HCT116 (cell line): ENCODE measurements at regions not wholly inside any gene's neighbourhood (a gene's known extent, or its start where the extent isn't known, plus 50 kb on each side); places are given as distances from the start of the nearest gene placed in this dataset.

ENCODE experiments used
- ATAC-seq: fragments of 200-7000 bp; cut with Tn5 transposase; 2 replicates; pipeline ENCODE4 v1.9.1; 2020; ENCODE audit warnings: mild to moderate bottlenecking, moderate library complexity
- BruUV-seq: library from RNA; stranded (reverse); fragments of 400-500 nt; replicated peaks from 2 replicates; lab custom pipeline; 2021; lab: Mats Ljungman, UMichigan
- CTCF ChIA-PET: fragments of 300-600 bp; sonication (Branson Sonifier 250); formaldehyde crosslinking; loops from one replicate; lab custom pipeline; 2021; ENCODE audit warnings: antibody characterized with exemption; lab: Charles Lee
- POLR2A ChIA-PET: fragments of 300-600, 350-600 bp; sonication (Branson Sonifier 250); formaldehyde crosslinking; loops from one replicate; lab custom pipeline; 2021; ENCODE audit warnings: antibody characterized with exemption; lab: Charles Lee
- RAD21 ChIA-PET, 2 experiments: fragments of 300-600 bp; sonication (Branson Sonifier 250); formaldehyde crosslinking; loops; one replicate each; lab custom pipeline; 2023; ENCODE audit warnings: low total read pairs in 2 of 2; ENCODE audit not compliant: uncharacterized antibody in 2 of 2, unreplicated experiment in 2 of 2, low non-redundant PET in 1 of 2; lab: Charles Lee
- DNase-seq: peaks from one replicate; pipeline ENCODE4 v3.0.0-alpha.2; 2010; ENCODE audit warnings: low read depth, low spot score
- H2AFZ ChIP-seq: fragments of 200-600 bp; shearing (Covaris generic), sonication (generic); 2 replicates; pipeline ENCODE4 v1.6.1; 2017; ENCODE audit warnings: low read depth, mixed run types, mixed read lengths, antibody characterized with exemption, low read length; ENCODE audit not compliant: poor library complexity, severe bottlenecking
- H3K27ac ChIP-seq: 2 replicates; pipeline ENCODE4 v1.5.1; 2012; ENCODE audit warnings: low read depth, low read length
- H3K27me3 ChIP-seq: fragments of 200-600 bp; sonication (generic); 2 replicates; pipeline ENCODE4 v1.6.1; 2016; ENCODE audit warnings: mixed run types, low read length, mixed read lengths; ENCODE audit not compliant: insufficient read depth
- H3K36me3 ChIP-seq, 2 experiments: fragments of 200-500 bp in 1 of 2; fragments of 200-600 bp in 1 of 2; sonication (Bioruptor generic) in 1 of 2; sonication (generic) in 1 of 2; 2 replicates each; pipeline versions ENCODE4 v1.5.1 to v1.6.1; 2014 to 2016; ENCODE audit warnings: low read length in 2 of 2, inconsistent platforms in 1 of 2, mixed read lengths in 1 of 2, mixed run types in 1 of 2; ENCODE audit not compliant: insufficient read depth in 2 of 2, control insufficient read depth in 1 of 2
- H3K4me1 ChIP-seq, 2 experiments: fragments of 200-600 bp in 1 of 2; sonication (generic) in 1 of 2; 2 replicates each; pipeline versions ENCODE4 v1.5.1 to v1.6.1; 2012 to 2017; ENCODE audit warnings: low read length in 2 of 2, inconsistent platforms in 1 of 2, mild to moderate bottlenecking in 1 of 2, mixed read lengths in 1 of 2, mixed run types in 1 of 2, moderate library complexity in 1 of 2; ENCODE audit not compliant: insufficient read depth in 2 of 2, control insufficient read depth in 1 of 2
- H3K4me2 ChIP-seq: fragments of 200-600 bp; sonication (generic); 2 replicates; pipeline ENCODE4 v1.6.1; 2017; ENCODE audit warnings: mixed run types, low read length, mixed read lengths
- H3K4me3 ChIP-seq, 2 experiments: fragments of 200-600 bp in 1 of 2; sonication (generic) in 1 of 2; replicated peaks in 1 of 2; 2 replicates each; pipeline ENCODE4 v1.5.1; 2011 to 2016; ENCODE audit warnings: low read length in 2 of 2, control low read depth in 1 of 2, low read depth in 1 of 2, mild to moderate bottlenecking in 1 of 2, mixed read lengths in 1 of 2, mixed run types in 1 of 2
- H3K79me2 ChIP-seq: fragments of 200-600 bp; sonication (generic); 2 replicates; pipeline ENCODE4 v1.6.1; 2017; ENCODE audit warnings: mild to moderate bottlenecking, mixed run types, low read length, moderate library complexity, mixed read lengths; ENCODE audit not compliant: insufficient read depth
- H3K9ac ChIP-seq: fragments of 200-600 bp; sonication (generic); 2 replicates; pipeline ENCODE4 v1.6.1; 2016; ENCODE audit warnings: low read length, mixed read lengths
- H3K9me2 ChIP-seq: fragments of 200-600 bp; sonication (generic), shearing (Covaris generic); 2 replicates; pipeline ENCODE4 v1.6.1; 2017; ENCODE audit warnings: mixed run types, mild to moderate bottlenecking, moderate library complexity; ENCODE audit not compliant: insufficient read depth
- H3K9me3 ChIP-seq, 2 experiments: fragments of 200-500 bp in 1 of 2; fragments of 200-600 bp in 1 of 2; sonication (Bioruptor generic) in 1 of 2; sonication (generic) in 1 of 2; 2 replicates each; pipeline ENCODE4 v1.6.1; 2014 to 2017; ENCODE audit warnings: low read length in 2 of 2, mixed read lengths in 2 of 2, inconsistent platforms in 1 of 2, low read depth in 1 of 2, mild to moderate bottlenecking in 1 of 2, mixed run types in 1 of 2, moderate library complexity in 1 of 2; ENCODE audit not compliant: control insufficient read depth in 1 of 2, insufficient read depth in 1 of 2
- H4K20me1 ChIP-seq: fragments of 200-600 bp; sonication (generic), shearing (Covaris generic); 2 replicates; pipeline ENCODE4 v1.6.1; 2017; ENCODE audit warnings: mixed run types, mild to moderate bottlenecking, moderate library complexity; ENCODE audit not compliant: insufficient read depth
- CBX3 ChIP-seq: IDR thresholded peaks from 2 replicates; pipeline ENCODE4 v1.6.1; 2012; ENCODE audit warnings: low read depth
- FOSL1 ChIP-seq: IDR thresholded peaks from 2 replicates; pipeline ENCODE4 v1.6.1; 2012; ENCODE audit warnings: low read depth
- POLR2AphosphoS5 ChIP-seq: IDR thresholded peaks from 2 replicates; pipeline ENCODE4 v1.6.1; 2011; ENCODE audit warnings: mild to moderate bottlenecking, low read depth, low read length, moderate library complexity
- RAD21 ChIP-seq: IDR thresholded peaks from 2 replicates; pipeline ENCODE4 v1.6.1; 2012; ENCODE audit warnings: low read depth, mild to moderate bottlenecking
- SIN3A ChIP-seq: IDR thresholded peaks from 2 replicates; pipeline ENCODE4 v1.6.1; 2012; ENCODE audit warnings: low read depth
- SRF ChIP-seq: IDR thresholded peaks from 2 replicates; pipeline ENCODE4 v1.6.1; 2012; ENCODE audit warnings: low read depth
- ZNF274 ChIP-seq: fragments of 200-500 bp; sonication (Bioruptor generic); IDR thresholded peaks from 2 replicates; pipeline ENCODE4 v1.6.1; 2014; ENCODE audit warnings: mild to moderate bottlenecking, low read depth, low read length, inconsistent platforms
- intact Hi-C: fragments of 100-400 bp; cut with micrococcal nuclease; formaldehyde crosslinking; loops from 2 replicates; pipeline ENCODE4 v1.10.0; 2022
- TF ChIP-seq, protein P1 (sequence below): IDR thresholded peaks from 2 replicates; pipeline ENCODE4 v1.6.1; 2011; ENCODE audit warnings: mild to moderate bottlenecking, low read length, moderate library complexity; ENCODE audit not compliant: insufficient replicate concordance; ENCODE audit errors: extremely low read depth
- TF ChIP-seq, protein P2 (sequence below): IDR thresholded peaks from 2 replicates; pipeline ENCODE4 v1.6.1; 2012; ENCODE audit warnings: low read depth

DNA sequence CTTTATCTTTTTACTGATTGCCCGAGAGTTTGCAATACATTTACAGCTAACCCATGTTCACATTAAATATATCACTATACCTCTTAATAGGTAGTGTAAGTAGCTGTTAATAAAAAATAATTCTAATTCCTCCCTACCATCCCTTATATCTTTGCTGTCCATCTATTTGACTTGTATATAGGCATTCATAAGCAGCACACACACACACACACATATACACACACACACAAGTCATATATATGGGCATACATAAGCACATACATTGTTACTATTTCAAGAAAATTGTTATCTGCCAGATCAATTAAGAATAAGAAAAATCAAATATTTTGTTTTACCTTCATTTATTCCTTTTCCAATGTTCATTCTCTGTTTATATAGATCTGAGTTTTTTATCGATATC lies 176.4 kb downstream of the PPP1R3A start:
- Histone ChIP-seq H3K4me1 (no peaks in the 10 kb centered on the region), H3K36me3 (no peaks in the 10 kb centered on the region), H3K27me3 (no peaks in the 10 kb centered on the region), H3K27ac (no peak overlapping the region), H3K4me2 (no peak overlapping the region), H3K9ac (no peak overlapping the region), H3K9me2 (no peaks in the 10 kb centered on the region), H3K9me3 (no peaks in the 10 kb centered on the region), H4K20me1 (no peaks in the 10 kb centered on the region), H3K4me3 (no peak overlapping the region), H2AFZ (no peak overlapping the region), H3K79me2 (no peaks in the 10 kb centered on the region)
- DNase-seq = no peak
- ATAC-seq = no peak
- POLR2A ChIA-PET = no interaction called here
- RAD21 ChIA-PET = no interaction called here
- CTCF ChIA-PET = no interaction called here
- TF ChIP-seq SIN3A = no peak
- no peak for TF ChIP-seq POLR2AphosphoS5
- TF ChIP-seq ZNF274 = no peak
- no peak for TF ChIP-seq CBX3
- no peak for TF ChIP-seq SRF
- TF ChIP-seq, protein P1, sequence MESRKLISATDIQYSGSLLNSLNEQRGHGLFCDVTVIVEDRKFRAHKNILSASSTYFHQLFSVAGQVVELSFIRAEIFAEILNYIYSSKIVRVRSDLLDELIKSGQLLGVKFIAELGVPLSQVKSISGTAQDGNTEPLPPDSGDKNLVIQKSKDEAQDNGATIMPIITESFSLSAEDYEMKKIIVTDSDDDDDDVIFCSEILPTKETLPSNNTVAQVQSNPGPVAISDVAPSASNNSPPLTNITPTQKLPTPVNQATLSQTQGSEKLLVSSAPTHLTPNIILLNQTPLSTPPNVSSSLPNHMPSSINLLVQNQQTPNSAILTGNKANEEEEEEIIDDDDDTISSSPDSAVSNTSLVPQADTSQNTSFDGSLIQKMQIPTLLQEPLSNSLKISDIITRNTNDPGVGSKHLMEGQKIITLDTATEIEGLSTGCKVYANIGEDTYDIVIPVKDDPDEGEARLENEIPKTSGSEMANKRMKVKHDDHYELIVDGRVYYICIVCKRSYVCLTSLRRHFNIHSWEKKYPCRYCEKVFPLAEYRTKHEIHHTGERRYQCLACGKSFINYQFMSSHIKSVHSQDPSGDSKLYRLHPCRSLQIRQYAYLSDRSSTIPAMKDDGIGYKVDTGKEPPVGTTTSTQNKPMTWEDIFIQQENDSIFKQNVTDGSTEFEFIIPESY = no peak
- intact Hi-C loops = no loop called here
- no TSS peak for BruUV-seq

DNA sequence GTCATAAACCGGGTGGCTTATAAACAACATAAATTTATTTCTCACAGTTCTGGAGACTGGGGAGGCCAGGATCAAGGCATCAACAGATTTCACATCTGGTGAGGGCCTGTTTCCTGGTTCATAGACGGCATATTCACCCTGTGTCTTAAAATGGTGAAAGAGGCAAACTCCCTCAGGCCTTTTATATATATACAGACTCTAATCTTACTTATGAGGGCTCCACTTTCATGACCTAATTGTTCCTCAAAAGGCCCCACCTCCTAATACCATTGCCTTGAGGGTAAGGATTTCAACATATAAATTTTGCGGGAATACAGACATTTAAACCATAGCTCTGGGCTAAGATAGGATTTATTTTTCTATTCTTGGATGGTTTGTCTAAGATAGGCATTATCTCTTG lies 187.2 kb downstream of the PPP1R3A start:
- H3K27me3 ChIP-seq = no peaks in the 10 kb centered on the region
- no peaks in the 10 kb centered on the region for H4K20me1 ChIP-seq
- intact Hi-C loops = no loop called here
- DNase-seq = no peak
- H3K79me2 ChIP-seq = no peaks in the 10 kb centered on the region
- ATAC-seq = no peak
- no peak overlapping the region for H3K27ac ChIP-seq
- ChIA-PET POLR2A (no interaction called here), CTCF (no interaction called here), RAD21 (no interaction called here)
- no peak overlapping the region for H3K4me2 ChIP-seq
- no peak for TF ChIP-seq POLR2AphosphoS5
- TF ChIP-seq, protein P2, sequence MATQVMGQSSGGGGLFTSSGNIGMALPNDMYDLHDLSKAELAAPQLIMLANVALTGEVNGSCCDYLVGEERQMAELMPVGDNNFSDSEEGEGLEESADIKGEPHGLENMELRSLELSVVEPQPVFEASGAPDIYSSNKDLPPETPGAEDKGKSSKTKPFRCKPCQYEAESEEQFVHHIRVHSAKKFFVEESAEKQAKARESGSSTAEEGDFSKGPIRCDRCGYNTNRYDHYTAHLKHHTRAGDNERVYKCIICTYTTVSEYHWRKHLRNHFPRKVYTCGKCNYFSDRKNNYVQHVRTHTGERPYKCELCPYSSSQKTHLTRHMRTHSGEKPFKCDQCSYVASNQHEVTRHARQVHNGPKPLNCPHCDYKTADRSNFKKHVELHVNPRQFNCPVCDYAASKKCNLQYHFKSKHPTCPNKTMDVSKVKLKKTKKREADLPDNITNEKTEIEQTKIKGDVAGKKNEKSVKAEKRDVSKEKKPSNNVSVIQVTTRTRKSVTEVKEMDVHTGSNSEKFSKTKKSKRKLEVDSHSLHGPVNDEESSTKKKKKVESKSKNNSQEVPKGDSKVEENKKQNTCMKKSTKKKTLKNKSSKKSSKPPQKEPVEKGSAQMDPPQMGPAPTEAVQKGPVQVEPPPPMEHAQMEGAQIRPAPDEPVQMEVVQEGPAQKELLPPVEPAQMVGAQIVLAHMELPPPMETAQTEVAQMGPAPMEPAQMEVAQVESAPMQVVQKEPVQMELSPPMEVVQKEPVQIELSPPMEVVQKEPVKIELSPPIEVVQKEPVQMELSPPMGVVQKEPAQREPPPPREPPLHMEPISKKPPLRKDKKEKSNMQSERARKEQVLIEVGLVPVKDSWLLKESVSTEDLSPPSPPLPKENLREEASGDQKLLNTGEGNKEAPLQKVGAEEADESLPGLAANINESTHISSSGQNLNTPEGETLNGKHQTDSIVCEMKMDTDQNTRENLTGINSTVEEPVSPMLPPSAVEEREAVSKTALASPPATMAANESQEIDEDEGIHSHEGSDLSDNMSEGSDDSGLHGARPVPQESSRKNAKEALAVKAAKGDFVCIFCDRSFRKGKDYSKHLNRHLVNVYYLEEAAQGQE = no peak
- no peak for TF ChIP-seq FOSL1
- TF ChIP-seq RAD21 = no peak
- no peak for TF ChIP-seq SIN3A
- H3K4me3 ChIP-seq = no peak overlapping the region
- no peaks in the 10 kb centered on the region for H3K9me2 ChIP-seq
- no peak overlapping the region for H2AFZ ChIP-seq
- no peak overlapping the region for H3K9ac ChIP-seq
- no TSS peak for BruUV-seq
- H3K9me3 ChIP-seq = no peaks in the 10 kb centered on the region
- H3K4me1 ChIP-seq = peaks cover 0 to 5% of the 10 kb centered on the region in 2 experiments; a peak in 2 of 4 replicates
- H3K36me3 ChIP-seq = no peaks in the 10 kb centered on the region
